Panc1 (cell line): ENCODE measurements at regions not wholly inside any gene's neighbourhood (a gene's known extent, or its start where the extent isn't known, plus 50 kb on each side); places are given as distances from the start of the nearest gene placed in this dataset.

Experiments used
- POLR2AphosphoS5 ChIP-seq: IDR thresholded peaks from 2 replicates; pipeline ENCODE4 v1.6.1; 2012; ENCODE audit warnings: mild to moderate bottlenecking, low read depth, low read length, moderate library complexity
- REST ChIP-seq, 2 experiments: IDR thresholded peaks; 2 replicates each; pipeline ENCODE4 v1.6.1; 2011 to 2012; ENCODE audit warnings: low read depth in 2 of 2, control low read depth in 1 of 2, low read length in 1 of 2, mild to moderate bottlenecking in 1 of 2, moderate library complexity in 1 of 2; ENCODE audit not compliant: insufficient read depth in 1 of 2
- SIN3A ChIP-seq: IDR thresholded peaks from 2 replicates; pipeline ENCODE4 v1.6.1; 2012; ENCODE audit warnings: low read depth, mild to moderate bottlenecking, low read length, moderate library complexity, borderline replicate concordance; ENCODE audit not compliant: insufficient read depth
- TCF7L2 ChIP-seq: IDR thresholded peaks from 2 replicates; pipeline ENCODE4 v1.6.1; 2011; ENCODE audit warnings: mild to moderate bottlenecking, low read depth, low read length, inconsistent platforms
- TF ChIP-seq, protein P1 (sequence below): fragments of 450-650 bp; IDR thresholded peaks from 2 replicates; pipeline ENCODE4 v1.5.1; 2017; ENCODE audit warnings: mild to moderate bottlenecking

GRCh38 chr7:110521357-110521911 is 569.5 kb upstream of the LRRN3 start:
- no peak for TF ChIP-seq SIN3A
- TF ChIP-seq, protein P1, sequence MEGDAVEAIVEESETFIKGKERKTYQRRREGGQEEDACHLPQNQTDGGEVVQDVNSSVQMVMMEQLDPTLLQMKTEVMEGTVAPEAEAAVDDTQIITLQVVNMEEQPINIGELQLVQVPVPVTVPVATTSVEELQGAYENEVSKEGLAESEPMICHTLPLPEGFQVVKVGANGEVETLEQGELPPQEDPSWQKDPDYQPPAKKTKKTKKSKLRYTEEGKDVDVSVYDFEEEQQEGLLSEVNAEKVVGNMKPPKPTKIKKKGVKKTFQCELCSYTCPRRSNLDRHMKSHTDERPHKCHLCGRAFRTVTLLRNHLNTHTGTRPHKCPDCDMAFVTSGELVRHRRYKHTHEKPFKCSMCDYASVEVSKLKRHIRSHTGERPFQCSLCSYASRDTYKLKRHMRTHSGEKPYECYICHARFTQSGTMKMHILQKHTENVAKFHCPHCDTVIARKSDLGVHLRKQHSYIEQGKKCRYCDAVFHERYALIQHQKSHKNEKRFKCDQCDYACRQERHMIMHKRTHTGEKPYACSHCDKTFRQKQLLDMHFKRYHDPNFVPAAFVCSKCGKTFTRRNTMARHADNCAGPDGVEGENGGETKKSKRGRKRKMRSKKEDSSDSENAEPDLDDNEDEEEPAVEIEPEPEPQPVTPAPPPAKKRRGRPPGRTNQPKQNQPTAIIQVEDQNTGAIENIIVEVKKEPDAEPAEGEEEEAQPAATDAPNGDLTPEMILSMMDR = no peak
- TF ChIP-seq REST (IDR thresholded peaks at IDR 0.05; ENCODE audit: insufficient read depth in 1 of 2, low read depth in 2 of 2, low read length in 1 of 2) = no peak
- no peak for TF ChIP-seq POLR2AphosphoS5
- no peak for TF ChIP-seq TCF7L2
